Peyer's patch (tissue), 4 donors: ENCODE measurements at regions not wholly inside any gene's neighbourhood (a gene's known extent, or its start where the extent isn't known, plus 50 kb on each side); places are given as distances from the start of the nearest gene placed in this dataset.

Experiments
- DNase-seq, 3 donors: peaks; one replicate each; pipeline ENCODE4 v3.0.0-alpha.2; 2017 to 2019
- H3K27ac ChIP-seq, 4 donors: fragments of 200-600 bp; sonication (generic); one replicate each; pipeline ENCODE4 v1.5.1; 2016 to 2019
- H3K27me3 ChIP-seq, 2 donors: fragments of 200-600 bp; sonication (generic); one replicate each; pipeline ENCODE4 v1.5.1; 2019
- H3K36me3 ChIP-seq, 3 donors: fragments of 200-600 bp; sonication (generic); one replicate each; pipeline ENCODE4 v1.5.1; 2016 to 2019
- H3K4me1 ChIP-seq, 4 donors: fragments of 200-600 bp; sonication (generic); one replicate each; pipeline ENCODE4 v1.5.1; 2016 to 2019
- H3K4me3 ChIP-seq, 4 donors: fragments of 200-600 bp; sonication (generic); 1 replicate in 3 of 4; 2 replicates in 1 of 4; pipeline ENCODE4 v1.5.1; 2016 to 2019; ENCODE audit warnings: mild to moderate bottlenecking in 1 of 4
- H3K9me3 ChIP-seq, 4 donors: fragments of 200-600 bp; sonication (generic); one replicate each; pipeline ENCODE4 v1.5.1; 2016 to 2019; ENCODE audit warnings: mild to moderate bottlenecking in 1 of 4
- CTCF ChIP-seq, 6 experiments: fragments of 450-650 bp in 4 of 6; fragments of 200-600 bp in 2 of 6; sonication (generic) in 1 of 6; IDR thresholded peaks; one replicate each; pipeline ENCODE4 v1.5.1; 2017 to 2019; ENCODE audit warnings: antibody characterized with exemption in 6 of 6, mild to moderate bottlenecking in 3 of 6, moderate library complexity in 1 of 6
- POLR2A ChIP-seq, 2 donors: fragments of 450-650 bp; IDR thresholded peaks; one replicate each; pipeline ENCODE4 v1.5.1; 2017; ENCODE audit warnings: antibody characterized with exemption in 2 of 2, mild to moderate bottlenecking in 2 of 2, moderate library complexity in 2 of 2

- no peaks in the 10 kb centered on the region for H3K27me3 ChIP-seq
- no peak overlapping the region for H3K27ac ChIP-seq
- H3K4me1 ChIP-seq: no peaks in the 10 kb centered on the region
- H3K36me3 ChIP-seq: no peaks in the 10 kb centered on the region
- no peak for TF ChIP-seq CTCF (IDR thresholded peaks at IDR 0.05)
- TF ChIP-seq POLR2A (IDR thresholded peaks at IDR 0.05): no peak
- H3K9me3 ChIP-seq: no peaks in the 10 kb centered on the region
- no peak for DNase-seq
- no peak overlapping the region for H3K4me3 ChIP-seq
These were observed 350.8 kb downstream of the AJAP1 start for GRCh38 chr1:5005171-5005570.

- H3K27ac ChIP-seq: no peak overlapping the region
- no peak for DNase-seq
- H3K27me3 ChIP-seq: no peaks in the 10 kb centered on the region
- no peaks in the 10 kb centered on the region for H3K36me3 ChIP-seq
- H3K9me3 ChIP-seq: no peaks in the 10 kb centered on the region
- no peaks in the 10 kb centered on the region for H3K4me1 ChIP-seq
- H3K4me3 ChIP-seq: no peak overlapping the region
- no peak for TF ChIP-seq CTCF (IDR thresholded peaks at IDR 0.05)
- TF ChIP-seq POLR2A (IDR thresholded peaks at IDR 0.05): no peak
These were observed 348.3 kb downstream of the AJAP1 start for GRCh38 chr1:5002676-5003075.

GRCh38 chr1:5001466-5001865, 347.1 kb downstream of the AJAP1 start:
- Histone ChIP-seq H3K27ac (no peak overlapping the region), H3K27me3 (no peaks in the 10 kb centered on the region), H3K4me3 (no peak overlapping the region), H3K9me3 (no peaks in the 10 kb centered on the region), H3K36me3 (no peaks in the 10 kb centered on the region), H3K4me1 (no peaks in the 10 kb centered on the region)
- TF ChIP-seq POLR2A (IDR thresholded peaks at IDR 0.05): no peak
- no peak for DNase-seq

GRCh38 chr1:4986306-4986705, 331.9 kb downstream of the AJAP1 start:
- H3K4me1 ChIP-seq: no peaks in the 10 kb centered on the region
- H3K9me3 ChIP-seq: no peaks in the 10 kb centered on the region
- H3K27ac ChIP-seq: no peak overlapping the region
- DNase-seq: no peak
- no peaks in the 10 kb centered on the region for H3K27me3 ChIP-seq
- TF ChIP-seq POLR2A (IDR thresholded peaks at IDR 0.05) (no peak), CTCF (IDR thresholded peaks at IDR 0.05) (no peak)
- H3K36me3 ChIP-seq: no peaks in the 10 kb centered on the region
- no peak overlapping the region for H3K4me3 ChIP-seq

GRCh38 chr1:4984841-4985240, 330.4 kb downstream of the AJAP1 start:
- H3K27me3 ChIP-seq: no peaks in the 10 kb centered on the region
- TF ChIP-seq CTCF (IDR thresholded peaks at IDR 0.05) (no peak), POLR2A (IDR thresholded peaks at IDR 0.05) (no peak)
- DNase-seq: no peak
- no peak overlapping the region for H3K27ac ChIP-seq
- H3K36me3 ChIP-seq: no peaks in the 10 kb centered on the region
- no peaks in the 10 kb centered on the region for H3K9me3 ChIP-seq
- no peak overlapping the region for H3K4me3 ChIP-seq
- H3K4me1 ChIP-seq: no peaks in the 10 kb centered on the region

GRCh38 chr1:4980211-4980610, 325.8 kb downstream of the AJAP1 start:
- Histone ChIP-seq H3K36me3 (no peaks in the 10 kb centered on the region), H3K9me3 (no peaks in the 10 kb centered on the region), H3K27ac (no peak overlapping the region), H3K4me1 (no peaks in the 10 kb centered on the region), H3K27me3 (no peaks in the 10 kb centered on the region), H3K4me3 (no peak overlapping the region)
- no peak for DNase-seq
- TF ChIP-seq CTCF (IDR thresholded peaks at IDR 0.05): no peak
- TF ChIP-seq POLR2A (IDR thresholded peaks at IDR 0.05): no peak
